Thoracic aorta (tissue), 2 donors: ENCODE measurements at regions not wholly inside any gene's neighbourhood (a gene's known extent, or its start where the extent isn't known, plus 50 kb on each side); places are given as distances from the start of the nearest gene placed in this dataset.

Experiments
- ATAC-seq: fragments of 150-250 bp; one replicate; pipeline ENCODE4 v1.8.0; 2017; ENCODE audit warnings: low read depth; ENCODE audit not compliant: insufficient number of reproducible peaks, low FRiP score
- DNase-seq: peaks from one replicate; pipeline ENCODE4 v3.0.0-alpha.2; 2020; ENCODE audit warnings: low spot score
- H3K27ac ChIP-seq, 2 donors: fragments of 200-600 bp; sonication (generic); 1 replicate in 1 of 2; 2 replicates in 1 of 2; pipeline ENCODE4 v1.5.1; 2016; ENCODE audit warnings: mild to moderate bottlenecking in 2 of 2, moderate library complexity in 2 of 2
- H3K27me3 ChIP-seq: fragments of 200-600 bp; sonication (generic); replicated peaks from 2 replicates; pipeline ENCODE4 v1.6.0; 2016; ENCODE audit warnings: mild to moderate bottlenecking; ENCODE audit not compliant: insufficient read depth
- H3K36me3 ChIP-seq: fragments of 200-600 bp; sonication (generic); one replicate; pipeline ENCODE4 v1.5.1; 2016
- H3K4me1 ChIP-seq, 2 donors: fragments of 200-600 bp; sonication (generic); 1 replicate in 1 of 2; 2 replicates in 1 of 2; pipeline versions ENCODE4 v1.5.1 to v1.6.0; 2016; ENCODE audit warnings: low read depth in 2 of 2, mild to moderate bottlenecking in 1 of 2; ENCODE audit not compliant: control insufficient read depth in 1 of 2
- H3K4me3 ChIP-seq: fragments of 200-600 bp; sonication (generic); 2 replicates; pipeline ENCODE4 v1.5.1; 2016; ENCODE audit warnings: mild to moderate bottlenecking
- H3K9me3 ChIP-seq: fragments of 200-600 bp; sonication (generic); 2 replicates; pipeline ENCODE4 v1.5.1; 2016
- TF ChIP-seq, protein P1 (sequence below): fragments of 200-600 bp; sonication (generic); IDR thresholded peaks from one replicate; pipeline ENCODE4 v1.5.1; 2019; ENCODE audit warnings: antibody characterized with exemption

DNA sequence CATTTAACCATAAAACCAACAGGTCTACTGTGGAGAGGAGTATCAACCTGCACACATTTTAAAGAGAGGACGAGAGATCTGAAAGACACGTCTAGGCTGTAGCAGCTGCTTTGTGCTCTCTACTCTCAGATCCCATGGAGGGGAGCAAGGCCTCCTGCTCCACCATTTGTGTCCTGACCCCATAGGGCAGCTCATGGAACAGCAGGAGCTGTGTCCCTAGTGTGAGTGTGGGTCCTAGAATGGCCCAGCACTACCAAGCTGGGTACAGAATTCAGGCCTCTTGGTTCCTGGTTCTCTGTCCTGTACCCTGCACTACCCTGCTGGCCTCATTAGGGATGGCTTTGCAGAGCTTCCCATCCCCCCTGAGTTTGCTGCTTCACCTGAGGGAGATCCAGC is 76.5 kb downstream of the DHCR7 start:
- no peak overlapping the region for H3K27ac ChIP-seq
- H3K36me3 ChIP-seq: no peaks in the 10 kb centered on the region
- no peaks in the 10 kb centered on the region for H3K9me3 ChIP-seq
- no peak overlapping the region for H3K4me3 ChIP-seq
- no peak for ATAC-seq
- TF ChIP-seq, protein P1, sequence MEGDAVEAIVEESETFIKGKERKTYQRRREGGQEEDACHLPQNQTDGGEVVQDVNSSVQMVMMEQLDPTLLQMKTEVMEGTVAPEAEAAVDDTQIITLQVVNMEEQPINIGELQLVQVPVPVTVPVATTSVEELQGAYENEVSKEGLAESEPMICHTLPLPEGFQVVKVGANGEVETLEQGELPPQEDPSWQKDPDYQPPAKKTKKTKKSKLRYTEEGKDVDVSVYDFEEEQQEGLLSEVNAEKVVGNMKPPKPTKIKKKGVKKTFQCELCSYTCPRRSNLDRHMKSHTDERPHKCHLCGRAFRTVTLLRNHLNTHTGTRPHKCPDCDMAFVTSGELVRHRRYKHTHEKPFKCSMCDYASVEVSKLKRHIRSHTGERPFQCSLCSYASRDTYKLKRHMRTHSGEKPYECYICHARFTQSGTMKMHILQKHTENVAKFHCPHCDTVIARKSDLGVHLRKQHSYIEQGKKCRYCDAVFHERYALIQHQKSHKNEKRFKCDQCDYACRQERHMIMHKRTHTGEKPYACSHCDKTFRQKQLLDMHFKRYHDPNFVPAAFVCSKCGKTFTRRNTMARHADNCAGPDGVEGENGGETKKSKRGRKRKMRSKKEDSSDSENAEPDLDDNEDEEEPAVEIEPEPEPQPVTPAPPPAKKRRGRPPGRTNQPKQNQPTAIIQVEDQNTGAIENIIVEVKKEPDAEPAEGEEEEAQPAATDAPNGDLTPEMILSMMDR: no peak
- no peak for DNase-seq
- no peaks in the 10 kb centered on the region for H3K4me1 ChIP-seq
- no peaks in the 10 kb centered on the region for H3K27me3 ChIP-seq

DNA sequence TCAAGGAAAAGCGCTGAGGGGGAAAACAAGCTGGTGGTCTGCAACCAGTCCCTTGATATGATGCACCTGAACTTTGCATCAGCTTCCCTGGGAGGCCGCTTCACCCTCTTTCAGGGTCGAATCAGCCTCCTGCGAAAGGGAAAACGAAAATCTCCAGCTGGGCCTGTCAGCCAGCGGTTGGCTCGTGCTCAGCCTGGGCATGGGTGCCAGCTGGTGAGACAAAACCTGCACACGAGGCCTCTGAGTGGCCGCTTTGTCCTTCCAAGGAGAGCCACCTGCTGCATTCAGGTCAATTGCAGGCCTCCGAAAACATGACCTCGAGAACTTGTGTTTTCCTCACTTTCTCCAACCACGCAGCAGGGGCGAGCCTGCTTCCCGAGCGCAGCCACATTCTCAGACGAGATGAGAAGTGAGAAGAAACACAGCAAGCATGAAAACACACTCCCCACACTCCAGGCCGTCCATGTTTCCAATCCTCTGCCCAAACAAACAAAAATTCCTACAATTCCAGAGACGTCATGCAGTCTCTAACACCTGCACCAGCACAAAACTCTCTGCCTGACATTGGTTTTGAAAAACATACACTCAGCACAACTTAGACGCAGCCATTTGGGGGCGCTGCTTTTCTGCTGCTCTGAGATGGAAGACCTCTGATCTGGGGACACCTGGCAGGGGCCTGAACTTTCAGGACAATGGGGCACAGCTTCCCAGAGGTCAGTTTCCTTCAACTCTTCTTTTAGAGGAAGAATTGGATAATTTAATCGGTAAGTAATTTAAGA is 77.1 kb downstream of the DHCR7 start:
- H3K27ac ChIP-seq: no peak overlapping the region
- ATAC-seq (no peak), DNase-seq (no peak)
- TF ChIP-seq, protein P1: no peak
- no peak overlapping the region for H3K4me3 ChIP-seq
- H3K4me1 ChIP-seq: no peaks in the 10 kb centered on the region
- H3K36me3 ChIP-seq: no peaks in the 10 kb centered on the region
- no peaks in the 10 kb centered on the region for H3K9me3 ChIP-seq
- H3K27me3 ChIP-seq: no peaks in the 10 kb centered on the region

DNA sequence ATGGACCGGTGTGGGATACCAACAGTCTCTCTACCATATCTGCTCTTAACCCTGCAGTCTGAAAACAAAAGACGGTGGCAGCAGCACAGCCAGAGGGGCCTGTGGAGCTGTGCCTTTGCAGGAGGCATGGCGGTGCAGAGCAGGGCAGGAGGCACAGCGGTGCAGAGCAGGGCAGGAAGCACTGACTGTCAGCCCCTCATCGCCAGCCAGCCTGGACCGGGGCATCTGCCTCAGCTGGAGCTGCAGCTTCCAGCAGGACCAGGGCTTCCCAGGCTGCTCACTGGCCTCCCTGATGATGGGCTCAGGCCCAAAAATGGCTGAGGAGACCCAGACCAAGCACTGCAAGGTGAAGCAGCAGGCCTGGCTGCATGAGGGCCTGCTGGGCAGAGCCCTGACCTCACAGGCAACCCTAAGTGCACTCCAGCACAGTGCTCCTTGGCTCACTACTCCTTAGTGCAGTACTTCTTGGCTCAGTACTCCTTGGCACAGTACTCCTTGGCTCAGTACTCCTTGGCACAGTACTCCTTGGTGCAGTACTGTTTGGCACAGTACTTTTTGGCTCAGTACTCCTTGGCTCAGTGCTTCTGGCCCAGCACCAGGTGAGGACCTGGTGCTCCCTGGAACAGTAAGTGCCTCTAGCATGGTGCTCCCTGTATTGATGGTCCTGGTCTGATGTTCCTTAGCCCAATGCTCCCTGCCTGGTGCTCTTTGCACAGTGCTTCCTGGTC is 78.0 kb downstream of the DHCR7 start:
- Histone ChIP-seq H3K9me3 (no peaks in the 10 kb centered on the region), H3K36me3 (no peaks in the 10 kb centered on the region), H3K4me1 (no peaks in the 10 kb centered on the region), H3K27me3 (no peaks in the 10 kb centered on the region), H3K4me3 (no peak overlapping the region), H3K27ac (no peak overlapping the region)
- ATAC-seq: no peak
- TF ChIP-seq, protein P1: no peak
- no peak for DNase-seq

DNA sequence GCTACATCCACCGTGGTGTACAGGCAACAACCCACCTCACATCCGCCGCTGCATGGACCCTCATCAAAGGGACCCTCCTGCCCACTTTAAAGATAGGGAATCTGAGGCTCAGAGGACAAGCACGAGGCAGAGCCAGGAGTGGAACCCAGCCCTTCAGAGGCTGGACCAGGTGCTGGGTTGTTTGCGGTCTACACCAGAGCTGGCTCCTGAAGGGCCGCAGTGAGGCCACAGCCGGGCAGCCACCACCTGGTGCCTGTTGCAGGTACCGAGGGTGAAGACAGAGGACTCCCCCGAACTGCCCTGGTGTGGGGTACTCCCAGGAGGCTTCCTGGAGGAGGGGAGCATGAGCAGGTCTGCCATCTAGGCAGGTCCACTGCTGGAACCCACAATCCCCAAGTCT is 78.8 kb downstream of the DHCR7 start:
- TF ChIP-seq, protein P1: no peak
- no peak for ATAC-seq

DNA sequence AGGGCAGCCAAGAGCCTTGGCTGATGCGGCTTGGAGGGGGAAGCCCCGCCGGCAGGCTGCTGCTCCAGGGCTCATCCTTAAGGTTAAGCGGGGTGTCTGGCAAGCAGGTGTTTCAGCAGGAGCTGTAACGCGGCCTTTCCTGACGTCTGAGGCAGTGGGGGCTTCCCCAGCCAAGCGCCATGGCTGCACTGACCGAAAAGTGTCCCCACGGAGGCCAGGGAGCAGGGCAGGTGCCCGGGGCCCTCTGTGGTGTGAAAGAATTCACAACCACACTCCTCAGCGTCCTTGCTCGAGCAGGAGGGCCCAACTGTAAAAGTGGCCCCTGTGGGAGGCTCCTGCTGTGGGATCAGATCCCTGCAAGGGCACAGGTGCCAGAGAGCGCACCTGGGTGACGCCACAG is 79.2 kb downstream of the DHCR7 start:
- TF ChIP-seq, protein P1: no peak
- Histone ChIP-seq H3K4me3 (no peak overlapping the region), H3K36me3 (no peaks in the 10 kb centered on the region), H3K27me3 (no peaks in the 10 kb centered on the region), H3K4me1 (peaks cover 0 to 9% of the 10 kb centered on the region in 2 donors), H3K9me3 (no peaks in the 10 kb centered on the region), H3K27ac (no peak overlapping the region)
- no peak for DNase-seq
- ATAC-seq: no peak

More for the DNA sequence above, 78.8 kb downstream of the DHCR7 start:
- Histone ChIP-seq H3K36me3 (no peaks in the 10 kb centered on the region), H3K27ac (no peak overlapping the region), H3K4me3 (no peak overlapping the region), H3K4me1 (peaks cover 0 to 5% of the 10 kb centered on the region in 2 donors), H3K27me3 (no peaks in the 10 kb centered on the region), H3K9me3 (no peaks in the 10 kb centered on the region)
- DNase-seq: no peak
